Neural cell (in vitro differentiated cells): ENCODE measurements at regions not wholly inside any gene's neighbourhood (a gene's known extent, or its start where the extent isn't known, plus 50 kb on each side); places are given as distances from the start of the nearest gene placed in this dataset.

Experiments used
- H2AFZ ChIP-seq: fragments of 200-600, 300-800 bp; sonication (generic), shearing (Covaris generic); 2 replicates; pipeline ENCODE4 v1.6.0; 2014; ENCODE audit warnings: low read depth, mild to moderate bottlenecking, antibody characterized with exemption, low read length, moderate library complexity
- H3F3A ChIP-seq: fragments of 200-600 bp; shearing (Covaris generic); 2 replicates; pipeline ENCODE4 v1.6.1; 2016; ENCODE audit warnings: mild to moderate bottlenecking, moderate library complexity, mixed read lengths, antibody characterized with exemption, low read length; ENCODE audit not compliant: insufficient read depth, poor library complexity, severe bottlenecking
- H3K27ac ChIP-seq: fragments of 200-600, 300-800 bp; sonication (generic), shearing (Covaris generic); 2 replicates; pipeline ENCODE4 v1.5.1; 2014; ENCODE audit warnings: mild to moderate bottlenecking, low read length, moderate library complexity
- H3K27me3 ChIP-seq: fragments of 300-800, 200-600 bp; sonication (generic), shearing (Covaris generic); 2 replicates; pipeline ENCODE4 v1.6.0; 2014; ENCODE audit warnings: mild to moderate bottlenecking, low read depth, low read length, moderate library complexity; ENCODE audit not compliant: insufficient read depth
- H3K36me3 ChIP-seq: fragments of 300-800, 200-600 bp; sonication (generic), shearing (Covaris generic); 2 replicates; pipeline ENCODE4 v1.5.1; 2014; ENCODE audit warnings: mild to moderate bottlenecking, antibody characterized with exemption, low read length, moderate library complexity; ENCODE audit not compliant: insufficient read depth
- H3K4me2 ChIP-seq: fragments of 300-800, 200-600 bp; sonication (generic), shearing (Covaris generic); 2 replicates; pipeline ENCODE4 v1.6.0; 2014; ENCODE audit warnings: mild to moderate bottlenecking, low read length
- H3K4me3 ChIP-seq: fragments of 300-800, 200-600 bp; sonication (generic), shearing (Covaris generic); 2 replicates; pipeline ENCODE4 v1.5.1; 2014; ENCODE audit warnings: mild to moderate bottlenecking, low read length, moderate library complexity
- H3K79me2 ChIP-seq: fragments of 200-600 bp; shearing (Covaris generic); replicated peaks from 2 replicates; pipeline ENCODE4 v1.6.0; 2014; ENCODE audit warnings: mild to moderate bottlenecking, low read length, moderate library complexity; ENCODE audit not compliant: insufficient read depth
- H3K9ac ChIP-seq: fragments of 300-800, 200-600 bp; sonication (generic), shearing (Covaris generic); 2 replicates; pipeline ENCODE4 v1.6.1; 2016; ENCODE audit warnings: mild to moderate bottlenecking, low read length, mixed read lengths
- H3K9me2 ChIP-seq: fragments of 200-600 bp; shearing (Covaris generic); 2 replicates; pipeline ENCODE4 v1.6.1; 2016; ENCODE audit warnings: mild to moderate bottlenecking, low read length, mixed read lengths; ENCODE audit not compliant: insufficient read depth
- H3K9me3 ChIP-seq: fragments of 200-600, 300-800 bp; sonication (generic), shearing (Covaris generic); 2 replicates; pipeline ENCODE4 v1.6.1; 2016; ENCODE audit warnings: mild to moderate bottlenecking, mixed run types, low read length, moderate library complexity, mixed read lengths
- H4K20me1 ChIP-seq: fragments of 200-600 bp; shearing (Covaris generic); 2 replicates; pipeline ENCODE4 v1.6.1; 2016; ENCODE audit warnings: mild to moderate bottlenecking, mixed run types; ENCODE audit not compliant: insufficient read depth
- EP300 ChIP-seq: fragments of 450-650 bp; conservative IDR thresholded peaks from 2 replicates; pipeline ENCODE4 v1.6.1; 2014; ENCODE audit warnings: antibody characterized with exemption, mild to moderate bottlenecking, moderate library complexity; ENCODE audit not compliant: poor library complexity, severe bottlenecking
- EZH2 ChIP-seq: fragments of 200-600, 300-800 bp; shearing (Covaris generic), sonication (generic); IDR thresholded peaks from 2 replicates; pipeline ENCODE4 v1.6.1; 2014; ENCODE audit warnings: antibody characterized with exemption, low read length, borderline replicate concordance, mild to moderate bottlenecking; ENCODE audit not compliant: insufficient read depth, poor library complexity, severe bottlenecking
- MXI1 ChIP-seq: fragments of 450-650 bp; conservative IDR thresholded peaks from 2 replicates; pipeline ENCODE4 v1.6.1; 2014; ENCODE audit warnings: antibody characterized with exemption, mild to moderate bottlenecking; ENCODE audit not compliant: poor library complexity, severe bottlenecking
- POLR2AphosphoS5 ChIP-seq: IDR thresholded peaks from 2 replicates; pipeline ENCODE4 v1.6.1; 2012
- RAD21 ChIP-seq: fragments of 450-650 bp; conservative IDR thresholded peaks from 2 replicates; pipeline ENCODE4 v1.6.1; 2014; ENCODE audit warnings: antibody characterized with exemption, mild to moderate bottlenecking, moderate library complexity
- SMC3 ChIP-seq: fragments of 450-650 bp; conservative IDR thresholded peaks from 2 replicates; pipeline ENCODE4 v1.6.1; 2014; ENCODE audit warnings: antibody characterized with exemption, mild to moderate bottlenecking, moderate library complexity; ENCODE audit not compliant: poor library complexity
- TAF1 ChIP-seq: IDR thresholded peaks from 2 replicates; pipeline ENCODE4 v1.6.1; 2012; ENCODE audit warnings: low read depth
- TF ChIP-seq, protein P1 (sequence below): IDR thresholded peaks from 2 replicates; pipeline ENCODE4 v1.6.1; 2012; ENCODE audit warnings: borderline replicate concordance
- TF ChIP-seq, protein P2 (sequence below): fragments of 450-650 bp; IDR thresholded peaks from 2 replicates; pipeline ENCODE4 v1.5.1; 2014; ENCODE audit warnings: antibody characterized with exemption, mild to moderate bottlenecking, moderate library complexity; ENCODE audit not compliant: poor library complexity, severe bottlenecking

DNA sequence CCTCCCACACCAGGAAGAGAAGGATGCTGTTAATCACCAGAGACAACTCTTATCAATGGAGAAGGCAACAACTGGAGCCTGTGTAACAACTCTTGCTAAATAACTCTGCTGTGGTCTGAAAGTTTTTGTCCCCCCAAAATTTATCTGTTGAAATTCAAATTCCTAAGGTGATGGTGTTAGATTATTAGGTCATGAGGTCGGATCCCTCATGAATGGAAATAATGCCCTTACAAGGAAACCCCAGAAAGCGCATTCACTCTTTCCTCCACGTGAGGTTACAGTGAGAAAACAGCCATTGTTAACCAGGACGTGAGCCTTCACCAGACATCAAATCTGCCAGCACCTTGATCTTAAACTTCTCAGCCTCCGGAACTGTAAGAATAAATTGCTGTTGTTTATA lies 141.9 kb upstream of the CXADR start:
- Histone ChIP-seq H3K9ac (no peak overlapping the region), H3K4me2 (no peak overlapping the region), H4K20me1 (no peaks in the 10 kb centered on the region), H3K9me2 (no peaks in the 10 kb centered on the region), H3K27me3 (no peaks in the 10 kb centered on the region), H3K27ac (no peak overlapping the region), H2AFZ (no peak overlapping the region), H3K9me3 (no peaks in the 10 kb centered on the region), H3K79me2 (no peaks in the 10 kb centered on the region), H3F3A (no peaks in the 10 kb centered on the region), H3K4me3 (no peak overlapping the region), H3K36me3 (no peaks in the 10 kb centered on the region)
- TF ChIP-seq EZH2 = no peak

DNA sequence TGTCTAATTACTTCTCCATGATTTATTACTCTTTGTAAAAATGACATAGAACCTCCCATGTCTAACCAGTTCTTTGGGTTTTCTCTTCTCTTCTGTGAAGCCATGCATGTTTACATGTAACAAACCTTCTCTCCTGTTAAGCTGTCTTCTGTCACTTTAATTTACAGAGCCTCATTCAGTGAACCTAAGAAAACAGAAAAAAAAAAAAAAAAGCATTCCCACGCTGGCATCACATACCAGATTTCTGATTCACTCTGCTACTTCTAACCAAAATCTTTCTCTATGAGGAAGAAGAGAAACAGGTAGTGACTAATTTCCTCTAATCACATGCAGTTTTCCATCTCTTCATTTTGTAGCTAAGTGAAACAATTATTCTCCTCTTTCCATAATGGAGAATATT lies 141.4 kb upstream of the CXADR start:
- TF ChIP-seq SMC3 (no peak), TAF1 (no peak), RAD21 (no peak), EP300 (no peak), POLR2AphosphoS5 (no peak), MXI1 (no peak), EZH2 (no peak)
- TF ChIP-seq, protein P1, sequence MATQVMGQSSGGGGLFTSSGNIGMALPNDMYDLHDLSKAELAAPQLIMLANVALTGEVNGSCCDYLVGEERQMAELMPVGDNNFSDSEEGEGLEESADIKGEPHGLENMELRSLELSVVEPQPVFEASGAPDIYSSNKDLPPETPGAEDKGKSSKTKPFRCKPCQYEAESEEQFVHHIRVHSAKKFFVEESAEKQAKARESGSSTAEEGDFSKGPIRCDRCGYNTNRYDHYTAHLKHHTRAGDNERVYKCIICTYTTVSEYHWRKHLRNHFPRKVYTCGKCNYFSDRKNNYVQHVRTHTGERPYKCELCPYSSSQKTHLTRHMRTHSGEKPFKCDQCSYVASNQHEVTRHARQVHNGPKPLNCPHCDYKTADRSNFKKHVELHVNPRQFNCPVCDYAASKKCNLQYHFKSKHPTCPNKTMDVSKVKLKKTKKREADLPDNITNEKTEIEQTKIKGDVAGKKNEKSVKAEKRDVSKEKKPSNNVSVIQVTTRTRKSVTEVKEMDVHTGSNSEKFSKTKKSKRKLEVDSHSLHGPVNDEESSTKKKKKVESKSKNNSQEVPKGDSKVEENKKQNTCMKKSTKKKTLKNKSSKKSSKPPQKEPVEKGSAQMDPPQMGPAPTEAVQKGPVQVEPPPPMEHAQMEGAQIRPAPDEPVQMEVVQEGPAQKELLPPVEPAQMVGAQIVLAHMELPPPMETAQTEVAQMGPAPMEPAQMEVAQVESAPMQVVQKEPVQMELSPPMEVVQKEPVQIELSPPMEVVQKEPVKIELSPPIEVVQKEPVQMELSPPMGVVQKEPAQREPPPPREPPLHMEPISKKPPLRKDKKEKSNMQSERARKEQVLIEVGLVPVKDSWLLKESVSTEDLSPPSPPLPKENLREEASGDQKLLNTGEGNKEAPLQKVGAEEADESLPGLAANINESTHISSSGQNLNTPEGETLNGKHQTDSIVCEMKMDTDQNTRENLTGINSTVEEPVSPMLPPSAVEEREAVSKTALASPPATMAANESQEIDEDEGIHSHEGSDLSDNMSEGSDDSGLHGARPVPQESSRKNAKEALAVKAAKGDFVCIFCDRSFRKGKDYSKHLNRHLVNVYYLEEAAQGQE = no peak
- TF ChIP-seq, protein P2, sequence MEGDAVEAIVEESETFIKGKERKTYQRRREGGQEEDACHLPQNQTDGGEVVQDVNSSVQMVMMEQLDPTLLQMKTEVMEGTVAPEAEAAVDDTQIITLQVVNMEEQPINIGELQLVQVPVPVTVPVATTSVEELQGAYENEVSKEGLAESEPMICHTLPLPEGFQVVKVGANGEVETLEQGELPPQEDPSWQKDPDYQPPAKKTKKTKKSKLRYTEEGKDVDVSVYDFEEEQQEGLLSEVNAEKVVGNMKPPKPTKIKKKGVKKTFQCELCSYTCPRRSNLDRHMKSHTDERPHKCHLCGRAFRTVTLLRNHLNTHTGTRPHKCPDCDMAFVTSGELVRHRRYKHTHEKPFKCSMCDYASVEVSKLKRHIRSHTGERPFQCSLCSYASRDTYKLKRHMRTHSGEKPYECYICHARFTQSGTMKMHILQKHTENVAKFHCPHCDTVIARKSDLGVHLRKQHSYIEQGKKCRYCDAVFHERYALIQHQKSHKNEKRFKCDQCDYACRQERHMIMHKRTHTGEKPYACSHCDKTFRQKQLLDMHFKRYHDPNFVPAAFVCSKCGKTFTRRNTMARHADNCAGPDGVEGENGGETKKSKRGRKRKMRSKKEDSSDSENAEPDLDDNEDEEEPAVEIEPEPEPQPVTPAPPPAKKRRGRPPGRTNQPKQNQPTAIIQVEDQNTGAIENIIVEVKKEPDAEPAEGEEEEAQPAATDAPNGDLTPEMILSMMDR = no peak
- H4K20me1 ChIP-seq = no peaks in the 10 kb centered on the region
- H3K9me2 ChIP-seq = no peaks in the 10 kb centered on the region
- no peaks in the 10 kb centered on the region for H3F3A ChIP-seq
- H3K27me3 ChIP-seq = no peaks in the 10 kb centered on the region
- H3K36me3 ChIP-seq = no peaks in the 10 kb centered on the region
- H3K4me3 ChIP-seq = no peak overlapping the region
- no peaks in the 10 kb centered on the region for H3K79me2 ChIP-seq
- no peak overlapping the region for H3K27ac ChIP-seq
- H3K9me3 ChIP-seq = no peaks in the 10 kb centered on the region
- no peak overlapping the region for H3K4me2 ChIP-seq
- no peak overlapping the region for H2AFZ ChIP-seq
- no peak overlapping the region for H3K9ac ChIP-seq

DNA sequence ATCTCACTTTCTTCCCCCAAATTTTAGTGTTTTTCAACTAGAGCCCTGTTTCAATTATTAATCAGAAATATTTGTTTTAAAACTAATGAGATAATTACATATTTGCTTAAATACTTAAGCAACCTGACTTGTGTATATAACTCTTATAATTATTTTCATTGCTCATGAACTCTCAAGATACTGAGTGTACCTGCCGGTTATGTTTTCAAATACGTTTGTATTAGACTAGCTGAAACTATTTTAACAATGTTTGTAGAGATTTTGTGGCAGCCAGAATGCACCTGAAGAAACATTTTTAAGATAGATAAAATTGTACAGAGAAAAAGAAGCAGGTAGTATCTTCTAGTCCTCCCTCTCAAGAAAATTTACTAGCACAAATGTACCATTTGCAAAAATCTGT lies 140.6 kb upstream of the CXADR start:
- TF ChIP-seq RAD21 = no peak
- TF ChIP-seq SMC3 = no peak
- TF ChIP-seq, protein P2 = no peak
- no peak for TF ChIP-seq MXI1
- TF ChIP-seq TAF1 = no peak
- TF ChIP-seq POLR2AphosphoS5 = no peak
- no peak for TF ChIP-seq EP300
- TF ChIP-seq EZH2 = no peak
- no peaks in the 10 kb centered on the region for H3K27me3 ChIP-seq
- H3K27ac ChIP-seq = no peak overlapping the region
- H3K4me3 ChIP-seq = no peak overlapping the region
- no peak overlapping the region for H3K9ac ChIP-seq
- H3K4me2 ChIP-seq = no peak overlapping the region
- H3K79me2 ChIP-seq = no peaks in the 10 kb centered on the region
- H2AFZ ChIP-seq = no peak overlapping the region
- H4K20me1 ChIP-seq = no peaks in the 10 kb centered on the region
- H3F3A ChIP-seq = no peaks in the 10 kb centered on the region
- no peaks in the 10 kb centered on the region for H3K9me2 ChIP-seq
- H3K9me3 ChIP-seq = no peaks in the 10 kb centered on the region
- H3K36me3 ChIP-seq = no peaks in the 10 kb centered on the region
